HCT116 (cell line): ENCODE measurements at regions not wholly inside any gene's neighbourhood (a gene's known extent, or its start where the extent isn't known, plus 50 kb on each side); places are given as distances from the start of the nearest gene placed in this dataset.

ENCODE experiments used
- ATAC-seq: fragments of 200-7000 bp; cut with Tn5 transposase; 2 replicates; pipeline ENCODE4 v1.9.1; 2020; ENCODE audit warnings: mild to moderate bottlenecking, moderate library complexity
- BruUV-seq: library from RNA; stranded (reverse); fragments of 400-500 nt; replicated peaks from 2 replicates; lab custom pipeline; 2021; lab: Mats Ljungman, UMichigan
- CTCF ChIA-PET: fragments of 300-600 bp; sonication (Branson Sonifier 250); formaldehyde crosslinking; loops from one replicate; lab custom pipeline; 2021; ENCODE audit warnings: antibody characterized with exemption; lab: Charles Lee
- POLR2A ChIA-PET: fragments of 300-600, 350-600 bp; sonication (Branson Sonifier 250); formaldehyde crosslinking; loops from one replicate; lab custom pipeline; 2021; ENCODE audit warnings: antibody characterized with exemption; lab: Charles Lee
- RAD21 ChIA-PET, 2 experiments: fragments of 300-600 bp; sonication (Branson Sonifier 250); formaldehyde crosslinking; loops; one replicate each; lab custom pipeline; 2023; ENCODE audit warnings: low total read pairs in 2 of 2; ENCODE audit not compliant: uncharacterized antibody in 2 of 2, unreplicated experiment in 2 of 2, low non-redundant PET in 1 of 2; lab: Charles Lee
- DNase-seq: peaks from one replicate; pipeline ENCODE4 v3.0.0-alpha.2; 2010; ENCODE audit warnings: low read depth, low spot score
- H2AFZ ChIP-seq: fragments of 200-600 bp; shearing (Covaris generic), sonication (generic); 2 replicates; pipeline ENCODE4 v1.6.1; 2017; ENCODE audit warnings: low read depth, mixed run types, mixed read lengths, antibody characterized with exemption, low read length; ENCODE audit not compliant: poor library complexity, severe bottlenecking
- H3K27ac ChIP-seq: 2 replicates; pipeline ENCODE4 v1.5.1; 2012; ENCODE audit warnings: low read depth, low read length
- H3K27me3 ChIP-seq: fragments of 200-600 bp; sonication (generic); 2 replicates; pipeline ENCODE4 v1.6.1; 2016; ENCODE audit warnings: mixed run types, low read length, mixed read lengths; ENCODE audit not compliant: insufficient read depth
- H3K36me3 ChIP-seq, 2 experiments: fragments of 200-500 bp in 1 of 2; fragments of 200-600 bp in 1 of 2; sonication (Bioruptor generic) in 1 of 2; sonication (generic) in 1 of 2; 2 replicates each; pipeline versions ENCODE4 v1.5.1 to v1.6.1; 2014 to 2016; ENCODE audit warnings: low read length in 2 of 2, inconsistent platforms in 1 of 2, mixed read lengths in 1 of 2, mixed run types in 1 of 2; ENCODE audit not compliant: insufficient read depth in 2 of 2, control insufficient read depth in 1 of 2
- H3K4me1 ChIP-seq, 2 experiments: fragments of 200-600 bp in 1 of 2; sonication (generic) in 1 of 2; 2 replicates each; pipeline versions ENCODE4 v1.5.1 to v1.6.1; 2012 to 2017; ENCODE audit warnings: low read length in 2 of 2, inconsistent platforms in 1 of 2, mild to moderate bottlenecking in 1 of 2, mixed read lengths in 1 of 2, mixed run types in 1 of 2, moderate library complexity in 1 of 2; ENCODE audit not compliant: insufficient read depth in 2 of 2, control insufficient read depth in 1 of 2
- H3K4me2 ChIP-seq: fragments of 200-600 bp; sonication (generic); 2 replicates; pipeline ENCODE4 v1.6.1; 2017; ENCODE audit warnings: mixed run types, low read length, mixed read lengths
- H3K4me3 ChIP-seq, 2 experiments: fragments of 200-600 bp in 1 of 2; sonication (generic) in 1 of 2; replicated peaks in 1 of 2; 2 replicates each; pipeline ENCODE4 v1.5.1; 2011 to 2016; ENCODE audit warnings: low read length in 2 of 2, control low read depth in 1 of 2, low read depth in 1 of 2, mild to moderate bottlenecking in 1 of 2, mixed read lengths in 1 of 2, mixed run types in 1 of 2
- H3K79me2 ChIP-seq: fragments of 200-600 bp; sonication (generic); 2 replicates; pipeline ENCODE4 v1.6.1; 2017; ENCODE audit warnings: mild to moderate bottlenecking, mixed run types, low read length, moderate library complexity, mixed read lengths; ENCODE audit not compliant: insufficient read depth
- H3K9ac ChIP-seq: fragments of 200-600 bp; sonication (generic); 2 replicates; pipeline ENCODE4 v1.6.1; 2016; ENCODE audit warnings: low read length, mixed read lengths
- H3K9me2 ChIP-seq: fragments of 200-600 bp; sonication (generic), shearing (Covaris generic); 2 replicates; pipeline ENCODE4 v1.6.1; 2017; ENCODE audit warnings: mixed run types, mild to moderate bottlenecking, moderate library complexity; ENCODE audit not compliant: insufficient read depth
- H3K9me3 ChIP-seq, 2 experiments: fragments of 200-500 bp in 1 of 2; fragments of 200-600 bp in 1 of 2; sonication (Bioruptor generic) in 1 of 2; sonication (generic) in 1 of 2; 2 replicates each; pipeline ENCODE4 v1.6.1; 2014 to 2017; ENCODE audit warnings: low read length in 2 of 2, mixed read lengths in 2 of 2, inconsistent platforms in 1 of 2, low read depth in 1 of 2, mild to moderate bottlenecking in 1 of 2, mixed run types in 1 of 2, moderate library complexity in 1 of 2; ENCODE audit not compliant: control insufficient read depth in 1 of 2, insufficient read depth in 1 of 2
- H4K20me1 ChIP-seq: fragments of 200-600 bp; sonication (generic), shearing (Covaris generic); 2 replicates; pipeline ENCODE4 v1.6.1; 2017; ENCODE audit warnings: mixed run types, mild to moderate bottlenecking, moderate library complexity; ENCODE audit not compliant: insufficient read depth
- CBX3 ChIP-seq: IDR thresholded peaks from 2 replicates; pipeline ENCODE4 v1.6.1; 2012; ENCODE audit warnings: low read depth
- CEBPB ChIP-seq: IDR thresholded peaks from 2 replicates; pipeline ENCODE4 v1.6.1; 2012; ENCODE audit warnings: low read depth
- EZH2phosphoT487 ChIP-seq: fragments of 200-600 bp; IDR thresholded peaks from 2 replicates; pipeline ENCODE4 v1.6.1; 2018; ENCODE audit warnings: antibody characterized with exemption, borderline replicate concordance
- JUND ChIP-seq: IDR thresholded peaks from 2 replicates; pipeline ENCODE4 v1.6.1; 2012
- SP1 ChIP-seq: IDR thresholded peaks from 2 replicates; pipeline ENCODE4 v1.6.1; 2012; ENCODE audit warnings: low read depth
- TCF7L2 ChIP-seq: IDR thresholded peaks from 2 replicates; pipeline ENCODE4 v1.7.0; 2011; ENCODE audit warnings: borderline replicate concordance, inconsistent platforms; ENCODE audit not compliant: insufficient read depth, insufficient read length; ENCODE audit errors: extremely low read depth
- ZBTB33 ChIP-seq: IDR thresholded peaks from 2 replicates; pipeline ENCODE4 v1.6.1; 2011; ENCODE audit warnings: mild to moderate bottlenecking, low read length, moderate library complexity; ENCODE audit not compliant: insufficient replicate concordance; ENCODE audit errors: extremely low read depth
- intact Hi-C: fragments of 100-400 bp; cut with micrococcal nuclease; formaldehyde crosslinking; loops from 2 replicates; pipeline ENCODE4 v1.10.0; 2022
- TF ChIP-seq, protein P1 (sequence below), 3 experiments: fragments of 200-600 bp in 1 of 3; sonication (generic) in 1 of 3; IDR thresholded peaks in 2 of 3; conservative IDR thresholded peaks in 1 of 3; 2 replicates each; pipeline ENCODE4 v1.5.1; 2012 to 2017; ENCODE audit warnings: low read depth in 2 of 3, low read length in 2 of 3, antibody characterized with exemption in 1 of 3, borderline replicate concordance in 1 of 3, control low read depth in 1 of 3, mild to moderate bottlenecking in 1 of 3, mixed read lengths in 1 of 3, mixed run types in 1 of 3, moderate library complexity in 1 of 3; ENCODE audit not compliant: insufficient read depth in 1 of 3
- TF ChIP-seq, protein P2 (sequence below): IDR thresholded peaks from 2 replicates; pipeline ENCODE4 v1.6.1; 2012; ENCODE audit warnings: low read depth

- intact Hi-C loops = no loop called here
- no peak for DNase-seq
- Histone ChIP-seq H4K20me1 (no peaks in the 10 kb centered on the region), H3K27me3 (no peaks in the 10 kb centered on the region), H3K9me2 (no peaks in the 10 kb centered on the region), H2AFZ (no peak overlapping the region), H3K4me2 (no peak overlapping the region), H3K27ac (no peak overlapping the region), H3K9me3 (no peaks in the 10 kb centered on the region), H3K36me3 (no peaks in the 10 kb centered on the region), H3K9ac (no peak overlapping the region), H3K4me1 (peaks cover 6 to 11% of the 10 kb centered on the region in 2 experiments; a peak in 2 of 4 replicates), H3K79me2 (no peaks in the 10 kb centered on the region), H3K4me3 (no peak overlapping the region)
- ChIA-PET POLR2A (no interaction called here), CTCF (no interaction called here), RAD21 (no interaction called here)
- BruUV-seq = no TSS peak
- no peak for ATAC-seq
- TF ChIP-seq, protein P1, sequence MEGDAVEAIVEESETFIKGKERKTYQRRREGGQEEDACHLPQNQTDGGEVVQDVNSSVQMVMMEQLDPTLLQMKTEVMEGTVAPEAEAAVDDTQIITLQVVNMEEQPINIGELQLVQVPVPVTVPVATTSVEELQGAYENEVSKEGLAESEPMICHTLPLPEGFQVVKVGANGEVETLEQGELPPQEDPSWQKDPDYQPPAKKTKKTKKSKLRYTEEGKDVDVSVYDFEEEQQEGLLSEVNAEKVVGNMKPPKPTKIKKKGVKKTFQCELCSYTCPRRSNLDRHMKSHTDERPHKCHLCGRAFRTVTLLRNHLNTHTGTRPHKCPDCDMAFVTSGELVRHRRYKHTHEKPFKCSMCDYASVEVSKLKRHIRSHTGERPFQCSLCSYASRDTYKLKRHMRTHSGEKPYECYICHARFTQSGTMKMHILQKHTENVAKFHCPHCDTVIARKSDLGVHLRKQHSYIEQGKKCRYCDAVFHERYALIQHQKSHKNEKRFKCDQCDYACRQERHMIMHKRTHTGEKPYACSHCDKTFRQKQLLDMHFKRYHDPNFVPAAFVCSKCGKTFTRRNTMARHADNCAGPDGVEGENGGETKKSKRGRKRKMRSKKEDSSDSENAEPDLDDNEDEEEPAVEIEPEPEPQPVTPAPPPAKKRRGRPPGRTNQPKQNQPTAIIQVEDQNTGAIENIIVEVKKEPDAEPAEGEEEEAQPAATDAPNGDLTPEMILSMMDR (IDR thresholded peaks at IDR 0.05 in 2 of 3, conservative IDR thresholded peaks at IDR 0.05 in 1 of 3; ENCODE audit: borderline replicate concordance in 1 of 3, insufficient read depth in 1 of 3, low read depth in 2 of 3, low read length in 2 of 3) = no peak
These were observed 179.8 kb downstream of the FOXD2 start for GRCh38 chr1:47617381-47618221.

DNA sequence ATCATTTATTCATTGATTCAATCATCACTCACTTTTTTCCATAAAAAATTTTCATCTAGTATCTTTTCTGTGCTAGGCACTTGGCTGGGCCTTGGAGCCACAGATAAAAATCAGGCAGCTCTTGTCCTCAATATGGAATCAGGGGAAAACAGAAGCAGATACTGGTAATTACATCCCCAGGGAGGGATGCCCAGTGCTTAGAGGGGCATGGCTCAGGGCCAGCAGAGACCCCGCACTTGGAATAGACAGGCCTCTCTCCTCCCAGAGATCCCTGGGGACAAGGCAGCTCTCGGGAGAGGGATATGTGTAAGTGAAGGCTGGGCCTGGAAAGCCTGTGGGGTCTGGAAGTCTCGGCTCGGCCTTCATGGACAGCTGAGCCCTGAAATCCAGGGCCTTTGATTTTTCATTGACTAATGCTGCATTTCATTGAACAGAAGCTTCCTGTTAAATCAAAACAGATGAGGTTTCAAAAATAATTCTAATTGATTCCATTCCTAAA is 180.4 kb downstream of the FOXD2 start:
- ATAC-seq (no peak), DNase-seq (no peak)
- ChIA-PET RAD21 (no interaction called here), POLR2A (no interaction called here), CTCF (interaction anchor here (1.5 kb wide), 1 partner anchor 181 kb away, joined by 6 read pairs; the partner anchor contains the start of gene FOXD2)
- Histone ChIP-seq H3K27ac (no peak overlapping the region), H3K4me2 (no peak overlapping the region), H3K4me3 (no peak overlapping the region), H3K79me2 (no peaks in the 10 kb centered on the region), H3K9me2 (no peaks in the 10 kb centered on the region), H3K9ac (no peak overlapping the region), H4K20me1 (no peaks in the 10 kb centered on the region), H3K36me3 (no peaks in the 10 kb centered on the region), H3K9me3 (no peaks in the 10 kb centered on the region), H3K4me1 (peaks cover 6 to 11% of the 10 kb centered on the region in 2 experiments; a peak in 2 of 4 replicates), H3K27me3 (no peaks in the 10 kb centered on the region), H2AFZ (no peak overlapping the region)
- intact Hi-C loops = no loop called here
- BruUV-seq = no TSS peak
- TF ChIP-seq EZH2phosphoT487 (no peak), SP1 (no peak), ZBTB33 (no peak), TCF7L2 (no peak), CBX3 (no peak), JUND (no peak), CEBPB (no peak)
- TF ChIP-seq, protein P2, sequence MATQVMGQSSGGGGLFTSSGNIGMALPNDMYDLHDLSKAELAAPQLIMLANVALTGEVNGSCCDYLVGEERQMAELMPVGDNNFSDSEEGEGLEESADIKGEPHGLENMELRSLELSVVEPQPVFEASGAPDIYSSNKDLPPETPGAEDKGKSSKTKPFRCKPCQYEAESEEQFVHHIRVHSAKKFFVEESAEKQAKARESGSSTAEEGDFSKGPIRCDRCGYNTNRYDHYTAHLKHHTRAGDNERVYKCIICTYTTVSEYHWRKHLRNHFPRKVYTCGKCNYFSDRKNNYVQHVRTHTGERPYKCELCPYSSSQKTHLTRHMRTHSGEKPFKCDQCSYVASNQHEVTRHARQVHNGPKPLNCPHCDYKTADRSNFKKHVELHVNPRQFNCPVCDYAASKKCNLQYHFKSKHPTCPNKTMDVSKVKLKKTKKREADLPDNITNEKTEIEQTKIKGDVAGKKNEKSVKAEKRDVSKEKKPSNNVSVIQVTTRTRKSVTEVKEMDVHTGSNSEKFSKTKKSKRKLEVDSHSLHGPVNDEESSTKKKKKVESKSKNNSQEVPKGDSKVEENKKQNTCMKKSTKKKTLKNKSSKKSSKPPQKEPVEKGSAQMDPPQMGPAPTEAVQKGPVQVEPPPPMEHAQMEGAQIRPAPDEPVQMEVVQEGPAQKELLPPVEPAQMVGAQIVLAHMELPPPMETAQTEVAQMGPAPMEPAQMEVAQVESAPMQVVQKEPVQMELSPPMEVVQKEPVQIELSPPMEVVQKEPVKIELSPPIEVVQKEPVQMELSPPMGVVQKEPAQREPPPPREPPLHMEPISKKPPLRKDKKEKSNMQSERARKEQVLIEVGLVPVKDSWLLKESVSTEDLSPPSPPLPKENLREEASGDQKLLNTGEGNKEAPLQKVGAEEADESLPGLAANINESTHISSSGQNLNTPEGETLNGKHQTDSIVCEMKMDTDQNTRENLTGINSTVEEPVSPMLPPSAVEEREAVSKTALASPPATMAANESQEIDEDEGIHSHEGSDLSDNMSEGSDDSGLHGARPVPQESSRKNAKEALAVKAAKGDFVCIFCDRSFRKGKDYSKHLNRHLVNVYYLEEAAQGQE = no peak
